ENCODE measurements at regions not wholly inside any gene's neighbourhood (a gene's known extent, or its start where the extent isn't known, plus 50 kb on each side); places are given as distances from the start of the nearest gene placed in this dataset.

GRCh38 chrX:39525758-39526157 is 572.0 kb downstream of the BCOR start:
- no peak overlapping the region for H3K27ac Mint-ChIP-seq
- DNase-seq (ENCODE audit: low spot score), result no peak
- no peaks in the 10 kb centered on the region for H3K27me3 Mint-ChIP-seq (ENCODE audit: insufficient read depth)
- H3K4me3 Mint-ChIP-seq, result no peak overlapping the region
- peaks cover 6% of the 10 kb centered on the region for H3K9me3 Mint-ChIP-seq
- no peaks in the 10 kb centered on the region for H3K4me1 Mint-ChIP-seq (ENCODE audit: low read depth)
- no peaks in the 10 kb centered on the region for H3K36me3 Mint-ChIP-seq (ENCODE audit: low read depth)
- intact Hi-C loops (cut with micrococcal nuclease), result no loop called here

GRCh38 chrX:39527025-39527424 is 570.7 kb downstream of the BCOR start:
- Mint-ChIP-seq H3K27ac (no peak overlapping the region), H3K4me3 (no peak overlapping the region), H3K9me3 (peaks cover 7% of the 10 kb centered on the region), H3K4me1 (ENCODE audit: low read depth) (no peaks in the 10 kb centered on the region), H3K36me3 (ENCODE audit: low read depth) (no peaks in the 10 kb centered on the region), H3K27me3 (ENCODE audit: insufficient read depth) (no peaks in the 10 kb centered on the region)
- no peak for DNase-seq (ENCODE audit: low spot score)
- intact Hi-C loops (cut with micrococcal nuclease), result no loop called here

GRCh38 chrX:39528161-39528916 is 569.4 kb downstream of the BCOR start:
- intact Hi-C loops (cut with micrococcal nuclease), result no loop called here
- Mint-ChIP-seq H3K36me3 (ENCODE audit: low read depth) (no peaks in the 10 kb centered on the region), H3K4me3 (no peak overlapping the region), H3K9me3 (peaks cover 13% of the 10 kb centered on the region), H3K4me1 (ENCODE audit: low read depth) (peaks cover 9% of the 10 kb centered on the region), H3K27ac (no peak overlapping the region), H3K27me3 (ENCODE audit: insufficient read depth) (no peaks in the 10 kb centered on the region)
- DNase-seq (ENCODE audit: low spot score), result no peak

GRCh38 chrX:39532761-39533160 is 565.0 kb downstream of the BCOR start:
- H3K4me1 Mint-ChIP-seq (ENCODE audit: low read depth), result peaks cover 13% of the 10 kb centered on the region
- DNase-seq (ENCODE audit: low spot score), result no peak
- peaks cover 7% of the 10 kb centered on the region for H3K9me3 Mint-ChIP-seq
- H3K36me3 Mint-ChIP-seq (ENCODE audit: low read depth), result peaks cover 1% of the 10 kb centered on the region
- intact Hi-C loops (cut with micrococcal nuclease), result no loop called here
- H3K4me3 Mint-ChIP-seq, result no peak overlapping the region
- no peak overlapping the region for H3K27ac Mint-ChIP-seq
- H3K27me3 Mint-ChIP-seq (ENCODE audit: insufficient read depth), result peaks cover 7% of the 10 kb centered on the region

- Mint-ChIP-seq H3K4me3 (no peak overlapping the region), H3K9me3 (peaks cover 7% of the 10 kb centered on the region), H3K36me3 (ENCODE audit: low read depth) (peaks cover 1% of the 10 kb centered on the region), H3K4me1 (ENCODE audit: low read depth) (peaks cover 13% of the 10 kb centered on the region), H3K27ac (no peak overlapping the region), H3K27me3 (ENCODE audit: insufficient read depth) (peaks cover 7% of the 10 kb centered on the region)
- intact Hi-C loops (cut with micrococcal nuclease), result no loop called here
- DNase-seq (ENCODE audit: low spot score), result no peak
Observed at GRCh38 chrX:39534949-39535348, 562.8 kb downstream of the BCOR start.

GRCh38 chrX:39536211-39536610 is 561.5 kb downstream of the BCOR start:
- Mint-ChIP-seq H3K4me1 (ENCODE audit: low read depth) (peaks cover 13% of the 10 kb centered on the region), H3K4me3 (no peak overlapping the region), H3K27me3 (ENCODE audit: insufficient read depth) (peaks cover 7% of the 10 kb centered on the region), H3K36me3 (ENCODE audit: low read depth) (peaks cover 1% of the 10 kb centered on the region), H3K9me3 (peaks cover 7% of the 10 kb centered on the region), H3K27ac (no peak overlapping the region)
- DNase-seq (ENCODE audit: low spot score), result no peak
- intact Hi-C loops (cut with micrococcal nuclease), result no loop called here

GRCh38 chrX:39541881-39542280 is 555.9 kb downstream of the BCOR start:
- Mint-ChIP-seq H3K27ac (no peak overlapping the region), H3K36me3 (ENCODE audit: low read depth) (no peaks in the 10 kb centered on the region), H3K9me3 (peaks cover 7% of the 10 kb centered on the region), H3K4me1 (ENCODE audit: low read depth) (no peaks in the 10 kb centered on the region), H3K27me3 (ENCODE audit: insufficient read depth) (no peaks in the 10 kb centered on the region), H3K4me3 (no peak overlapping the region)
- intact Hi-C loops (cut with micrococcal nuclease), result no loop called here
- no peak for DNase-seq (ENCODE audit: low spot score)

GRCh38 chrX:39542316-39542715 is 555.4 kb downstream of the BCOR start:
- Mint-ChIP-seq H3K4me3 (no peak overlapping the region), H3K27me3 (ENCODE audit: insufficient read depth) (no peaks in the 10 kb centered on the region), H3K36me3 (ENCODE audit: low read depth) (no peaks in the 10 kb centered on the region), H3K27ac (no peak overlapping the region), H3K4me1 (ENCODE audit: low read depth) (no peaks in the 10 kb centered on the region), H3K9me3 (peaks cover 7% of the 10 kb centered on the region)
- no peak for DNase-seq (ENCODE audit: low spot score)
- intact Hi-C loops (cut with micrococcal nuclease), result no loop called here

- Mint-ChIP-seq H3K27ac (no peak overlapping the region), H3K27me3 (ENCODE audit: insufficient read depth) (peaks cover 2% of the 10 kb centered on the region), H3K4me3 (no peak overlapping the region), H3K9me3 (peaks cover 4% of the 10 kb centered on the region), H3K4me1 (ENCODE audit: low read depth) (no peaks in the 10 kb centered on the region), H3K36me3 (ENCODE audit: low read depth) (no peaks in the 10 kb centered on the region)
- intact Hi-C loops (cut with micrococcal nuclease), result no loop called here
- no peak for DNase-seq (ENCODE audit: low spot score)
Observed at GRCh38 chrX:39550795-39551361, 546.9 kb downstream of the BCOR start.

- Mint-ChIP-seq H3K9me3 (peaks cover 4% of the 10 kb centered on the region), H3K27me3 (ENCODE audit: insufficient read depth) (peaks cover 2% of the 10 kb centered on the region), H3K4me3 (no peak overlapping the region), H3K36me3 (ENCODE audit: low read depth) (no peaks in the 10 kb centered on the region), H3K4me1 (ENCODE audit: low read depth) (no peaks in the 10 kb centered on the region), H3K27ac (no peak overlapping the region)
- intact Hi-C loops (cut with micrococcal nuclease), result no loop called here
- DNase-seq (ENCODE audit: low spot score), result no peak
Observed at GRCh38 chrX:39551762-39552161, 546.0 kb downstream of the BCOR start.

- H3K27ac Mint-ChIP-seq, result no peak overlapping the region
- no peak for DNase-seq (ENCODE audit: low spot score)
- no peaks in the 10 kb centered on the region for H3K36me3 Mint-ChIP-seq (ENCODE audit: low read depth)
- H3K9me3 Mint-ChIP-seq, result peaks cover 4% of the 10 kb centered on the region
- no peaks in the 10 kb centered on the region for H3K27me3 Mint-ChIP-seq (ENCODE audit: insufficient read depth)
- no peaks in the 10 kb centered on the region for H3K4me1 Mint-ChIP-seq (ENCODE audit: low read depth)
- no peak overlapping the region for H3K4me3 Mint-ChIP-seq
- intact Hi-C loops (cut with micrococcal nuclease), result no loop called here
Observed at GRCh38 chrX:39555431-39555830, 542.3 kb downstream of the BCOR start.

- H3K27ac Mint-ChIP-seq, result no peak overlapping the region
- H3K36me3 Mint-ChIP-seq (ENCODE audit: low read depth), result no peaks in the 10 kb centered on the region
- peaks cover 4% of the 10 kb centered on the region for H3K9me3 Mint-ChIP-seq
- intact Hi-C loops (cut with micrococcal nuclease), result no loop called here
- no peak overlapping the region for H3K4me3 Mint-ChIP-seq
- no peak for DNase-seq (ENCODE audit: low spot score)
- no peaks in the 10 kb centered on the region for H3K27me3 Mint-ChIP-seq (ENCODE audit: insufficient read depth)
- no peaks in the 10 kb centered on the region for H3K4me1 Mint-ChIP-seq (ENCODE audit: low read depth)
Observed at GRCh38 chrX:39556056-39556455, 541.7 kb downstream of the BCOR start.

GRCh38 chrX:39559229-39559628 is 538.5 kb downstream of the BCOR start:
- Mint-ChIP-seq H3K9me3 (peaks cover 10% of the 10 kb centered on the region), H3K36me3 (ENCODE audit: low read depth) (no peaks in the 10 kb centered on the region), H3K27ac (no peak overlapping the region), H3K4me1 (ENCODE audit: low read depth) (no peaks in the 10 kb centered on the region), H3K27me3 (ENCODE audit: insufficient read depth) (no peaks in the 10 kb centered on the region), H3K4me3 (no peak overlapping the region)
- intact Hi-C loops (cut with micrococcal nuclease), result no loop called here
- DNase-seq (ENCODE audit: low spot score), result no peak

- no peak overlapping the region for H3K27ac Mint-ChIP-seq
- H3K36me3 Mint-ChIP-seq (ENCODE audit: low read depth), result no peaks in the 10 kb centered on the region
- no peaks in the 10 kb centered on the region for H3K4me1 Mint-ChIP-seq (ENCODE audit: low read depth)
- H3K4me3 Mint-ChIP-seq, result no peak overlapping the region
- intact Hi-C loops (cut with micrococcal nuclease), result no loop called here
- DNase-seq (ENCODE audit: low spot score), result no peak
- H3K9me3 Mint-ChIP-seq, result peaks cover 9% of the 10 kb centered on the region
- no peaks in the 10 kb centered on the region for H3K27me3 Mint-ChIP-seq (ENCODE audit: insufficient read depth)
Observed at GRCh38 chrX:39560271-39560670, 537.5 kb downstream of the BCOR start.
